H9 (cell line): ENCODE measurements at regions not wholly inside any gene's neighbourhood (a gene's known extent, or its start where the extent isn't known, plus 50 kb on each side); places are given as distances from the start of the nearest gene placed in this dataset.

Source experiments
- DNase-seq: peaks from one replicate; pipeline ENCODE4 v3.0.0-alpha.2; 2017
- H2AFZ ChIP-seq: one replicate; pipeline ENCODE4 v1.6.1; 2013; ENCODE audit warnings: mild to moderate bottlenecking, low read length, control low read depth, moderate library complexity
- H2AK5ac ChIP-seq: 2 replicates; pipeline ENCODE4 v1.6.1; 2013; ENCODE audit warnings: low read length, control low read depth, mixed read lengths; ENCODE audit not compliant: insufficient read length
- H2BK120ac ChIP-seq: one replicate; pipeline ENCODE4 v1.6.1; 2013; ENCODE audit warnings: low read depth, mild to moderate bottlenecking, low read length, control low read depth, inconsistent platforms; ENCODE audit not compliant: poor library complexity, severe bottlenecking
- H2BK12ac ChIP-seq: 2 replicates; pipeline ENCODE4 v1.6.1; 2013; ENCODE audit warnings: low read length, control low read depth, mixed read lengths, low read depth; ENCODE audit not compliant: insufficient read length
- H2BK15ac ChIP-seq: 2 replicates; pipeline ENCODE4 v1.6.1; 2013; ENCODE audit warnings: low read depth, low read length, control low read depth
- H2BK20ac ChIP-seq: one replicate; pipeline ENCODE4 v1.6.1; 2013; ENCODE audit warnings: low read depth, mild to moderate bottlenecking, low read length, control low read depth, inconsistent platforms; ENCODE audit not compliant: poor library complexity, severe bottlenecking
- H2BK5ac ChIP-seq: 2 replicates; pipeline ENCODE4 v1.6.1; 2013; ENCODE audit warnings: low read length, control low read depth, mixed read lengths; ENCODE audit not compliant: insufficient read length
- H3K14ac ChIP-seq: 2 replicates; pipeline ENCODE4 v1.6.1; 2013; ENCODE audit warnings: low read length, control low read depth; ENCODE audit not compliant: insufficient read depth
- H3K18ac ChIP-seq: 2 replicates; pipeline ENCODE4 v1.6.1; 2013; ENCODE audit warnings: low read depth, mild to moderate bottlenecking, mixed read lengths, low read length, control low read depth; ENCODE audit not compliant: insufficient read length
- H3K23ac ChIP-seq: 2 replicates; pipeline ENCODE4 v1.6.1; 2013; ENCODE audit warnings: low read length, control low read depth, mixed read lengths, low read depth; ENCODE audit not compliant: insufficient read length
- H3K23me2 ChIP-seq: 2 replicates; pipeline ENCODE4 v1.6.1; 2013; ENCODE audit warnings: low read depth, mild to moderate bottlenecking, mixed read lengths, low read length, control low read depth; ENCODE audit not compliant: insufficient read length, poor library complexity, severe bottlenecking
- H3K27ac ChIP-seq: 2 replicates; pipeline ENCODE4 v1.5.1; 2013; ENCODE audit warnings: low read length, control low read depth, mixed read lengths, low read depth; ENCODE audit not compliant: insufficient read length
- H3K27me3 ChIP-seq: 2 replicates; pipeline ENCODE4 v1.6.1; 2013; ENCODE audit warnings: low read length, control low read depth, inconsistent platforms; ENCODE audit not compliant: insufficient read depth
- H3K4ac ChIP-seq: 2 replicates; pipeline ENCODE4 v1.6.1; 2013; ENCODE audit warnings: low read depth, mild to moderate bottlenecking, control low read depth, inconsistent platforms, low read length, moderate library complexity
- H3K4me1 ChIP-seq: 2 replicates; pipeline ENCODE4 v1.6.1; 2013; ENCODE audit warnings: low read length, control low read depth, inconsistent platforms; ENCODE audit not compliant: insufficient read depth
- H3K4me2 ChIP-seq: 2 replicates; pipeline ENCODE4 v1.6.1; 2013; ENCODE audit warnings: low read length, control low read depth, mixed read lengths; ENCODE audit not compliant: insufficient read length, insufficient read depth
- H3K56ac ChIP-seq: 2 replicates; pipeline ENCODE4 v1.6.1; 2013; ENCODE audit warnings: low read depth, mild to moderate bottlenecking, mixed read lengths, low read length, control low read depth; ENCODE audit not compliant: insufficient read length
- H3K79me1 ChIP-seq: 2 replicates; pipeline ENCODE4 v1.6.1; 2013; ENCODE audit warnings: low read depth, mild to moderate bottlenecking, moderate library complexity, low read length, control low read depth, inconsistent platforms; ENCODE audit not compliant: insufficient read depth, poor library complexity, severe bottlenecking
- H3K79me2 ChIP-seq: 2 replicates; pipeline ENCODE4 v1.6.1; 2013; ENCODE audit warnings: low read length, control low read depth, inconsistent platforms; ENCODE audit not compliant: insufficient read depth
- H3K9ac ChIP-seq: 2 replicates; pipeline ENCODE4 v1.6.1; 2013; ENCODE audit warnings: low read length, control low read depth, mixed read lengths; ENCODE audit not compliant: insufficient read length; ENCODE audit errors: extremely low read depth
- H3K9me3 ChIP-seq: one replicate; pipeline ENCODE4 v1.6.1; 2013; ENCODE audit warnings: low read depth, low read length, inconsistent platforms; ENCODE audit not compliant: control insufficient read depth
- H3T11ph ChIP-seq: one replicate; pipeline ENCODE4 v1.6.1; 2013; ENCODE audit warnings: mild to moderate bottlenecking, low read length, control low read depth, inconsistent platforms
- H4K20me1 ChIP-seq: one replicate; pipeline ENCODE4 v1.6.1; 2013; ENCODE audit not compliant: control insufficient read depth, insufficient read length, insufficient read depth
- H4K5ac ChIP-seq: 2 replicates; pipeline ENCODE4 v1.6.1; 2013; ENCODE audit warnings: low read depth, mild to moderate bottlenecking, mixed read lengths, low read length, control low read depth; ENCODE audit not compliant: insufficient read length
- H4K8ac ChIP-seq: replicated peaks from 2 replicates; pipeline ENCODE4 v1.6.1; 2013; ENCODE audit warnings: low read length, control low read depth, mixed read lengths, low read depth; ENCODE audit not compliant: insufficient read length
- H4K91ac ChIP-seq: 2 replicates; pipeline ENCODE4 v1.6.1; 2013; ENCODE audit warnings: low read depth, mild to moderate bottlenecking, moderate library complexity, mixed read lengths, low read length, control low read depth; ENCODE audit not compliant: insufficient read length
- H3K27ac Mint-ChIP-seq, 3 experiments: 2 replicates in 2 of 3; 3 replicates in 1 of 3; pipeline ENCODE4 v1.8.0; 2020 to 2021; ENCODE audit warnings: mixed read lengths in 3 of 3, mild to moderate bottlenecking in 1 of 3, moderate library complexity in 1 of 3
- H3K27me3 Mint-ChIP-seq: 2 replicates; pipeline ENCODE4 v1.8.0; 2021; ENCODE audit warnings: low read depth, mild to moderate bottlenecking, moderate library complexity, mixed read lengths
- H3K36me3 Mint-ChIP-seq, 3 experiments: 2 replicates in 2 of 3; 3 replicates in 1 of 3; pipeline ENCODE4 v1.8.0; 2020 to 2021; ENCODE audit warnings: low read depth in 3 of 3, mixed read lengths in 3 of 3; ENCODE audit not compliant: insufficient read depth in 1 of 3
- H3K4me1 Mint-ChIP-seq, 2 experiments: 2 replicates each; pipeline ENCODE4 v1.8.0; 2020; ENCODE audit warnings: mixed read lengths in 2 of 2
- H3K4me3 Mint-ChIP-seq, 2 experiments: 2 replicates in 1 of 2; 3 replicates in 1 of 2; pipeline ENCODE4 v1.8.0; 2020 to 2021; ENCODE audit warnings: mild to moderate bottlenecking in 2 of 2, mixed read lengths in 2 of 2, moderate library complexity in 1 of 2
- H3K9me3 Mint-ChIP-seq, 2 experiments: 2 replicates in 1 of 2; 3 replicates in 1 of 2; pipeline ENCODE4 v1.8.0; 2020; ENCODE audit warnings: mild to moderate bottlenecking in 2 of 2, mixed read lengths in 2 of 2, moderate library complexity in 1 of 2
- CTCF ChIP-seq: fragments of 200-600 bp; sonication (generic); conservative IDR thresholded peaks from 3 replicates; pipeline ENCODE4 v1.8.0; 2021; ENCODE audit warnings: antibody characterized with exemption, mild to moderate bottlenecking
- WGBS: extraction: QIAGEN DNeasy Blood & Tissue Kit; methylation state at CpG from one replicate; pipeline ENCODE4 v1.1.7; 2013; ENCODE audit warnings: missing lambda C conversion rate, low lambda C conversion rate, mixed read lengths; ENCODE audit not compliant: insufficient read length; ENCODE audit errors: extremely low coverage; 5-methylcytosine and 5-hydroxymethylcytosine counted together

DNA sequence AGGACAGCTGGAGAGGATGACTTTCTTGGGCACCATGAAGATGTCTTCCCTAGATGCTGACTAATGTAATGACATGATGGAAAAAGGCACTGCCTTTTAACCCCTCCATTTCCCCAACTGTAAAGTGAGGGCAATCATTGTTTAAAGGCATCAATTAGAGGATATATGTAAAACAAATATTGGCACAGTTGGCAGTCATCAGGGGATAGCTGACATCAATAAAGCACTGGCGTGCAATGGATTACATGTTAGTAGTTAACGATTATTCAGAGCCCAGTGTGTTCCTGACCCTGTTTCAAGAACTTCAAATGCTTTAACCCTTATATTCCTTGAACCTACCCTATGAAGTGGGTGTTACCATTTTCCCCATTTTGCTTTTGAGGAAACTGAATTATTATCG is 100.7 kb downstream of the TMEM114 start:
- Histone ChIP-seq H3K14ac (no peak overlapping the region), H3K9me3 (no peaks in the 10 kb centered on the region), H4K91ac (no peak overlapping the region), H3T11ph (no peak overlapping the region), H3K4ac (no peak overlapping the region), H3K9ac (no peak overlapping the region), H3K79me1 (no peaks in the 10 kb centered on the region), H4K8ac (no peak overlapping the region), H3K4me1 (no peaks in the 10 kb centered on the region), H2AFZ (no peak overlapping the region), H4K5ac (no peak overlapping the region), H4K20me1 (no peaks in the 10 kb centered on the region), H2BK5ac (no peak overlapping the region), H3K27ac (no peak overlapping the region), H2BK20ac (no peak overlapping the region), H3K23ac (no peak overlapping the region), H3K27me3 (no peaks in the 10 kb centered on the region), H3K23me2 (no peaks in the 10 kb centered on the region), H3K4me2 (no peak overlapping the region), H3K79me2 (no peaks in the 10 kb centered on the region), H2BK12ac (no peak overlapping the region), H2BK15ac (no peak overlapping the region), H3K18ac (no peak overlapping the region), H3K56ac (no peak overlapping the region), H2AK5ac (no peak overlapping the region), H2BK120ac (no peak overlapping the region)
- no peak for TF ChIP-seq CTCF
- Mint-ChIP-seq H3K27ac (no peak overlapping the region), H3K4me3 (no peak overlapping the region), H3K4me1 (peaks cover 12 to 20% of the 10 kb centered on the region in 2 experiments), H3K27me3 (peaks cover 58% of the 10 kb centered on the region), H3K36me3 (no peaks in the 10 kb centered on the region), H3K9me3 (no peaks in the 10 kb centered on the region)
- WGBS, result no CpG with 5 or more reads among the region's 3 CpGs
- DNase-seq, result no peak
